NCI-H345 (cell line): ENCODE measurements at regions not wholly inside any gene's neighbourhood (a gene's known extent, or its start where the extent isn't known, plus 50 kb on each side); places are given as distances from the start of the nearest gene placed in this dataset.
A peak's percentile ranks its signal among the peaks of the same experiment; 100 is the strongest.

Source experiments
- DNase-seq: peaks from one replicate; lab custom pipeline; 2025; lab: John Stamatoyannopoulos, UW

GRCh38 chr4:19401301-19402080, 850.2 kb upstream of the SLIT2 start:
- DNase-seq: no peak

- DNase-seq: no peak
These were observed 850.9 kb upstream of the SLIT2 start for GRCh38 chr4:19400820-19401219.

GRCh38 chr4:19399001-19399400, 852.7 kb upstream of the SLIT2 start:
- DNase-seq: no peak

- no peak for DNase-seq
These were observed 864.9 kb upstream of the SLIT2 start for GRCh38 chr4:19386786-19387185.

- DNase-seq: no peak
These were observed 868.5 kb upstream of the SLIT2 start for GRCh38 chr4:19382993-19383756.

GRCh38 chr4:19381068-19381467, 870.6 kb upstream of the SLIT2 start:
- DNase-seq: no peak

GRCh38 chr4:19380600-19380999, 871.1 kb upstream of the SLIT2 start:
- no peak for DNase-seq

- no peak for DNase-seq
These were observed 872.5 kb upstream of the SLIT2 start for GRCh38 chr4:19379191-19379708.

- DNase-seq: no peak
These were observed 875.8 kb upstream of the SLIT2 start for GRCh38 chr4:19375931-19376330.

- no peak for DNase-seq
These were observed 876.4 kb upstream of the SLIT2 start for GRCh38 chr4:19375136-19375804.

GRCh38 chr4:19372390-19372789, 879.3 kb upstream of the SLIT2 start:
- DNase-seq: no peak

GRCh38 chr4:19368800-19369199, 882.9 kb upstream of the SLIT2 start:
- DNase-seq: no peak

GRCh38 chr4:19366916-19367315, 884.8 kb upstream of the SLIT2 start:
- no peak for DNase-seq

GRCh38 chr4:19358015-19358414, 893.7 kb upstream of the SLIT2 start:
- no peak for DNase-seq

GRCh38 chr4:19349416-19349815, 902.3 kb upstream of the SLIT2 start:
- DNase-seq: no peak

GRCh38 chr4:19348746-19349145, 903.0 kb upstream of the SLIT2 start:
- no peak for DNase-seq

- DNase-seq: no peak
These were observed 905.1 kb upstream of the SLIT2 start for GRCh38 chr4:19346636-19347035.

GRCh38 chr4:19329631-19330030, 922.1 kb upstream of the SLIT2 start:
- no peak for DNase-seq

GRCh38 chr4:19329077-19329476, 922.6 kb upstream of the SLIT2 start:
- no peak for DNase-seq

GRCh38 chr4:19327364-19327763, 924.3 kb upstream of the SLIT2 start:
- no peak for DNase-seq

- no peak for DNase-seq
These were observed 927.5 kb upstream of the SLIT2 start for GRCh38 chr4:19324184-19324583.

GRCh38 chr4:19319607-19320006, 932.1 kb upstream of the SLIT2 start:
- DNase-seq: peak; percentile 87

- DNase-seq: no peak
These were observed 934.3 kb upstream of the SLIT2 start for GRCh38 chr4:19317377-19317776.
